GM13977 (cell line): ENCODE measurements at regions not wholly inside any gene's neighbourhood (a gene's known extent, or its start where the extent isn't known, plus 50 kb on each side); places are given as distances from the start of the nearest gene placed in this dataset.

Experiments
- DNase-seq: peaks from one replicate; pipeline ENCODE4 v3.0.0; 2012; ENCODE audit warnings: low spot score
- CTCF ChIP-seq: IDR thresholded peaks from 2 replicates; pipeline ENCODE4 v1.5.1; 2012; ENCODE audit warnings: mild to moderate bottlenecking, control low read depth; ENCODE audit not compliant: insufficient read depth; ENCODE audit errors: extremely low read depth, missing control alignments
- in situ Hi-C: fragments of 300-500 bp; cut with MboI; formaldehyde crosslinking; loops from one replicate; pipeline ENCODE4 v1.12.0; 2022; ENCODE audit warnings: low sequenced_read_pairs, low pct_unique_long_range_greater_than_20kb, mixed read lengths, inconsistent platforms; ENCODE audit not compliant: unreplicated experiment

- no peak for DNase-seq
- no peak for TF ChIP-seq CTCF
- in situ Hi-C loops, result no loop called here
Observed at GRCh38 chr12:65561798-65562382, 262.4 kb upstream of the HMGA2 start.

- in situ Hi-C loops, result no loop called here
- DNase-seq, result no peak
- no peak for TF ChIP-seq CTCF
Observed at GRCh38 chr12:65565601-65566560, 258.4 kb upstream of the HMGA2 start.

- no peak for TF ChIP-seq CTCF
- DNase-seq, result no peak
Observed at GRCh38 chr12:65566751-65567150, 257.5 kb upstream of the HMGA2 start.

GRCh38 chr12:65567820-65568219, 256.5 kb upstream of the HMGA2 start:
- no peak for TF ChIP-seq CTCF
- in situ Hi-C loops, result no loop called here
- DNase-seq, result no peak

More at GRCh38 chr12:65566751-65567150, 257.5 kb upstream of the HMGA2 start:
- in situ Hi-C loops, result no loop called here

GRCh38 chr12:65568517-65568916, 255.8 kb upstream of the HMGA2 start:
- no peak for TF ChIP-seq CTCF
- in situ Hi-C loops, result no loop called here
- DNase-seq, result no peak

- TF ChIP-seq CTCF, result no peak
- in situ Hi-C loops, result no loop called here
- no peak for DNase-seq
Observed at GRCh38 chr12:65570451-65571130, 253.7 kb upstream of the HMGA2 start.
